ENCODE measurements at regions not wholly inside any gene's neighbourhood (a gene's known extent, or its start where the extent isn't known, plus 50 kb on each side); places are given as distances from the start of the nearest gene placed in this dataset.

- no peak for TF ChIP-seq CTCF (IDR thresholded peaks at IDR 0.05; ENCODE audit: low read depth, low read length)
- no peak for DNase-seq (ENCODE audit: extremely low read depth, low read depth)
Observed at GRCh38 chr6:77326711-77327110, 136.6 kb downstream of the HTR1B start.

DNA sequence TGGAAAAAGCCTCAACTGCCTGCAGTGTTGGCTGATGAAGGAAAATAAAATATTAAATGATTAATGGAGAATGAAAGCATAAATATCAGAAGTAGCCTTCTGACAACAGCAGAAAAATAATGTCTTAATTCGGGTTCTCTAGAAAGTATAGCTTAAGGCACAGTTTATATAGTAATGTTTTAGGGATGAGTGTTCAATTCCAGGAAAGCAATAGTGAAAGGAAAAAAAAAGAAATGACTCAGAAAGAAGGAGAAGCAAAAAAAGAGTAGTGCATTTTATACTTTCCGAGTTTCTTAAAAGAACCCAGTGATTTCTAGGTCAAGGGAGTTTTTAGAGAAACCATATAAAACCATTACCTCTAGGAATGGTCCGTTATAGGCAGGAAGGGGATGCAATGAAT lies 137.3 kb downstream of the HTR1B start:
- no peak for DNase-seq (ENCODE audit: extremely low read depth, low read depth)
- no peak for TF ChIP-seq CTCF (IDR thresholded peaks at IDR 0.05; ENCODE audit: low read depth, low read length)

GRCh38 chr6:77324866-77325265 lies 138.4 kb downstream of the HTR1B start:
- no peak for TF ChIP-seq CTCF (IDR thresholded peaks at IDR 0.05; ENCODE audit: low read depth, low read length)
- no peak for DNase-seq (ENCODE audit: extremely low read depth, low read depth)

DNA sequence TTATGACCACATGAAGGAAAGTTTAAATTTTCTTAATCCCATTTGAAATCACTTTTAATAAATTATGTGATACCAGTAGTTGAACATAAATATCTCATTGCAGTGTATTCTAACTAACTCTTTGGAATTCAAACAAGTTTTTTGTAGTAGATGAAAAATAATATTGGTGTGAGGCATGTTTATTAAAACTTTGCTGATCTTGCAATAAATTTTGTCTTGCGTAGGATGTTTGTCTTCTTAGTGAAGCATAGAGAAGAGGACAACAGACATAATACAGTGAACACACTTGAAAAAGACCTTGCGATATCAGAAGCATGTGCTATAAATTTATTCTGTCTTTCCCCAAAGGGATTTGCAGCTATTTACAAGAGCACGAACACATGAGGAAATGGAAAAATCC lies 140.7 kb downstream of the HTR1B start:
- no peak for DNase-seq (ENCODE audit: extremely low read depth, low read depth)

GRCh38 chr6:77318256-77318655 lies 145.0 kb downstream of the HTR1B start:
- no peak for DNase-seq (ENCODE audit: extremely low read depth, low read depth)
- TF ChIP-seq CTCF (IDR thresholded peaks at IDR 0.05; ENCODE audit: low read depth, low read length), result no peak

More for the DNA sequence above, 140.7 kb downstream of the HTR1B start:
- TF ChIP-seq CTCF (IDR thresholded peaks at IDR 0.05; ENCODE audit: low read depth, low read length), result no peak

DNA sequence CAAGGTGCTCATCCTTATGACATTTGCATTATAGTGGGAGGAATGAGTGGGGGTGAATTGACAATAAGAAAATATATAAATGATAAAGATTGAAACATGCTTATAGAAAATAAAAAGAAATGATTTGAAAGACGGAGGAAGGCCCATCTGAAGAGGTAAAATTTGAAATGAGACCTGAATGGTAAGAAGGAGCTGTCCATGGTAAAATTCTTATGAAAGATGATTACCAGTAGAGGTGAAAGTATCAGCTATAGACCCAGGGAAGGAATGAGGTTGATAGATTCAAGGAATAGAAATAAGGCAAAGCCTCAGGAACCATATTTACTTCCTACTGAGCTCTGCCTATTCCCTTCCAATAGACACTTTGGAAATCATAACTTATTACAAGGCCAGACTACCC lies 149.7 kb downstream of the HTR1B start:
- no peak for TF ChIP-seq CTCF (IDR thresholded peaks at IDR 0.05; ENCODE audit: low read depth, low read length)
- DNase-seq (ENCODE audit: extremely low read depth, low read depth), result no peak

GRCh38 chr6:77299931-77300330 lies 163.4 kb downstream of the HTR1B start:
- TF ChIP-seq CTCF (IDR thresholded peaks at IDR 0.05; ENCODE audit: low read depth, low read length), result no peak
- DNase-seq (ENCODE audit: extremely low read depth, low read depth), result no peak

Data from AG09319 (cell line).